Stimulated activated CD8-positive, alpha-beta memory T cell treated with anti-CD3 and anti-CD28 coated beads, Interleukin-15, amount 100 ng/mL, for 48 hours (primary cell): ENCODE measurements at regions not wholly inside any gene's neighbourhood (a gene's known extent, or its start where the extent isn't known, plus 50 kb on each side); places are given as distances from the start of the nearest gene placed in this dataset.
"Not testable (repeated sequence)": the region's sequence is repeated elsewhere in the genome, so short reads cannot be mapped to it uniquely, and the experiment has no call there.

Experiments
- DNase-seq, 2 donors: peaks; one replicate each; pipeline ENCODE4 v3.0.0-alpha.2; 2020; ENCODE audit warnings: low read depth in 2 of 2

- no peak for DNase-seq
Observed at GRCh38 chr22:19661156-19661555, 53.1 kb upstream of the SEPTIN5 start.

- not testable (repeated sequence) for DNase-seq
Observed at GRCh38 chr22:19662049-19662684, 52.1 kb upstream of the SEPTIN5 start.

GRCh38 chr22:19663286-19663815 is 51.0 kb upstream of the SEPTIN5 start:
- DNase-seq, result no peak

GRCh38 chr22:19663821-19664355 is 50.4 kb upstream of the SEPTIN5 start:
- no peak for DNase-seq

GRCh38 chr22:19664406-19664805 is 49.9 kb upstream of the SEPTIN5 start:
- no peak for DNase-seq
